NCI-H2196 treated with DMSO at 0.1 percent for 48 hours (cell line): ENCODE measurements at regions not wholly inside any gene's neighbourhood (a gene's known extent, or its start where the extent isn't known, plus 50 kb on each side); places are given as distances from the start of the nearest gene placed in this dataset.

Source experiments
- DNase-seq: peaks from one replicate; lab custom pipeline; 2025; ENCODE audit not compliant: unreplicated experiment; lab: John Stamatoyannopoulos, UW

DNA sequence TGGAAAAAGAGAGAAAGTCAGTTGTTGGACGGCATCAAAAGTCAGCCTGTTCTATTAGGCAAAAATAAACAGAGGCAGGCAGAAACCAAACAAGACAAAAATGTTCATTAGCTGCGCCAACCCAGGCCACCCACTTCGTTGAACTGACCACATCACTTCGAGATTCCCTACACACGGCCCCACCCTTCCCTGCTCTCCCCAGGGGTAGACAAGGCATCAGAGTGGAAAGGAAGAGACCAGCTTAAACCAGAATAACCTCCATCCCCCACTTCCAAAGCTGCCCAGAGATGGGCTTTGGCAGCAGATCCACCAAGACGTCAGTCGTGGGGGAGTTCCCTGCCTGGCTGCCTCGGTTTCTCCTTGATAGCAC is 204.6 kb upstream of the TSHZ3 start:
- no peak for DNase-seq

GRCh38 chr19:31554360-31554759 is 205.1 kb upstream of the TSHZ3 start:
- no peak for DNase-seq

GRCh38 chr19:31555634-31556215 is 206.5 kb upstream of the TSHZ3 start:
- DNase-seq, result no peak

GRCh38 chr19:31559494-31559893 is 210.3 kb upstream of the TSHZ3 start:
- DNase-seq, result no peak

- no peak for DNase-seq
These were observed 211.1 kb upstream of the TSHZ3 start for GRCh38 chr19:31560086-31561060.

GRCh38 chr19:31562966-31563612 is 213.9 kb upstream of the TSHZ3 start:
- DNase-seq, result no peak

DNA sequence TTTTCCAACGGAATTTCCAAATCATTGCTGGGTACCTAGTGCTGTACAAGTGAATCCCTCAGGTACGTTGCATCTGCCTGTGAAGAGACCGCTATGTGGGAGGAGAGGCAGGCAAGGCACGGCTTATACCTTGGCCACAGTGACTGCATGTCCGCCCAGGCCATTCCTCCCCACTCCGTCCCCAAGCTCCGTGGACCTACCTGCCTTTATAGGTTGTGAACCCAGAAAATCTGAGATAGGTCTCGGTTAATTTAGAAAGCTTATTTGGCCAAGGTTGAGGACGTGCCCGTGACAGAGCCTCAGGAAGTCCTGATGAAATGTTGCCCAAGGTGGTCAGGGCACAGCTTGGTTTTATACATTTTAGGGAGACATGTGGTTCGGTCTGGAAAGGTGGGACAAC is 218.5 kb upstream of the TSHZ3 start:
- DNase-seq, result no peak

GRCh38 chr19:31568724-31569123 is 219.5 kb upstream of the TSHZ3 start:
- DNase-seq, result no peak

- no peak for DNase-seq
These were observed 221.5 kb upstream of the TSHZ3 start for GRCh38 chr19:31570718-31571117.

DNA sequence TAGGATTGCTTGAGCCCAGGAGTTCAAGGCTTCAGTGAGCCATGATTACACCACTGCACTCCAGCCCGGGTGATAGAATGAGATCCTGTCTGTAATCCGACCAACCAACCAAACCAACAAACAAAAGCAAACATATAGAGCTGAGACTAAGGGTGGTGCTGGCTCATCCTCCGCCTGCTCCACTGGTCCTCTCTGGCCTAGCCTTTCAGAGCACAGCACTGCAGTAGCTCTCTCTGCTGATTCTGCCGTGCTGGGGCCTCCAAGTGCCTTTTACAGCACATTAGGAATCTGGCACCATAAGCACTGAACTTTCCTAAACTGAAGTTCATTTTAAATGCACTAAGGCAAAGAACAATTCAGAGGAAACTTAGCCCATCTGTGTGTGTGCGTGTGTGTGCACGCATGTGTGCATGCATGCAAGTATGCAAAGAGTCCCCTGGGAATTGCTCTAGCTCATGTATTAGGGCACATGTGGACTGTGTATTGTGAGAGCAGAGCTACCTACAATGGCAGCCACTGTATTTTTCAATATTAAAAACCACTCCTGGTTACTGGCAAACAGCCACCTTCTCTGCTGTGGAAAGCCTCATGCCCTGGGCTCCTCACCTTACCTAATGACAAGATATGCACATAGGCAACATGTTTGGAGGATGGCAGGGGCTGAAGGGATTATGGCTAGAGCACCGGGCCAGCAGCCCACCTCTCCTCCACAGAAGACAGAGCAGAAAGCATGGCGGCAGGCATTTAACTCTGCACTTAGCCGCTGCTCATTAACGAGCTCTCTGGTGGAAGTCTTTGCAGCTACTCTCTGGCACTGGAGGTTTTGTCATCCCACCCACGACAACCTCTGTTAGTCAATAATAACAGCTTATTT is 223.1 kb upstream of the TSHZ3 start:
- no peak for DNase-seq

DNA sequence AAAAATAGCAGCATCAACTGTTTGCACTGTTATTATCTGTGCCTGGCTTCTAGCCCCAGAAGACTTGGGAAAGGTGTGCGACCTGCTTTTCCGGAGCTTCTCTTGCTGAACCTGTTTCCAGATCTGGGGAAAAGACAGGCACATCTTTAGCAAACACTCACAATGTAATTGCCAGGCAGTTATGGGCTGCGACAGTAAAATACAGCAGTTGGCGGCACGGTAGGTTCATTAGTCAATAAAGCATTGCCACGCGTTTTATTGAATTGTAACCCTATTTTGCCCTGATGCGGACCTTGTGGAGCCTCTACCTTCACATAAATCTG is 223.7 kb upstream of the TSHZ3 start:
- no peak for DNase-seq

- DNase-seq, result no peak
These were observed 225.2 kb upstream of the TSHZ3 start for GRCh38 chr19:31574251-31574973.

- no peak for DNase-seq
These were observed 226.7 kb upstream of the TSHZ3 start for GRCh38 chr19:31575846-31576335.

DNA sequence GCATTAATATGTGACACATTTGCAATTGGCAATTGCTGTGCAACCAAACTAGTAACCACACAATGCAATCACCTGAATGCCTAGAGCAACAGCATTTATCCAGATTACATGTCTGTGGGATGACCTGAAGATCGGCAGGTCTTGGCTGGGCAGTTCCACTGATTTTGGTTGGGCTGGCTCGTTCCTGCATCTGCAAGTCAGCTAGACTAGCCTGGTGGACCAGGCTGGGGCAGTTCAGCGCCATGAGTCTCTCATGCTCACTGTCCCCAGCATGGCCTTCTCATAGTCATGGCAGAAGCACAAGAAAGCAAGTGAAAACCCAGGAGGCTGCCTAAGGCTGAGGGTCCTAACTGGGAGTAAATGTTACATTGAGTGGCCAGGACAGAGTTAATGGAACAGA is 229.1 kb upstream of the TSHZ3 start:
- no peak for DNase-seq

DNA sequence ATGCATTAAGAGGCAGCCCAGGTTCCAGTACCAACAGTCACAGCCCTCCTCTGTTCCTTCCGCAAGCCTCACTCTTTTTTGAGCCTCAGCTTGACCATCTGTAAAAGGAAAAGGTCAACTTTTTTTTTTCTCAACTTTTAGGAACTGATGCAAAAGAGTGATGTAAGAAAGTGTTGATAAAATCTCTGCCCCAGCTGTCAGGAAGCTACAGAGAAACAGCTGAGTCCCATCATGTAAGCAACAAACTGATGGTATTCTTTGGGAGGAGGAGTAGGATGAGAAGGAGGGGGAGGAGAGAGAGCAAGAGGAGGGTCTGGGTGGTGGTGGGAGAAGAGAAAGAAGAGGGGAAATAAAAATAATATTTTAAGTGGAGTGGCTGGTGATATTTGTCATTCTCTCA is 233.9 kb upstream of the TSHZ3 start:
- DNase-seq, result no peak

DNA sequence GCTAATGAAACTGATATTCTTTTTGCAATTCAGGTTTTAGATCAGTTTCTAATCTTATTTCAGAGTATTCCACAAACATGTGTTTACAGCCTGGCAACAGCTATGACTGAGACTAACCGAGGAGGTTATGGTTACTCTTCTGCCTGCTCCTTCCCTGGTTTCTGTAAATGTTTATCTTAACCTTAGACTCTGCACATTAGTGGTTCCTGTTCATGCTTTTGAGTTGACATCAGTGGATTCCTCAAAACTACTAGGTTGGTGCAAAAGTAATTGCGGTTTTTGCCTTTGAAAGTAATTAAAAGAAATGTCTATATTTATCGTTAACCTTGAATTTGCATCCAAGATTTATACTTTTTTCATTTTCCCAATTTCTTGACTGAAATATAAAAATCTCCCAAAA is 237.0 kb upstream of the TSHZ3 start:
- no peak for DNase-seq

GRCh38 chr19:31589109-31589508 is 239.9 kb upstream of the TSHZ3 start:
- no peak for DNase-seq

- no peak for DNase-seq
These were observed 242.0 kb upstream of the TSHZ3 start for GRCh38 chr19:31591258-31591657.

DNA sequence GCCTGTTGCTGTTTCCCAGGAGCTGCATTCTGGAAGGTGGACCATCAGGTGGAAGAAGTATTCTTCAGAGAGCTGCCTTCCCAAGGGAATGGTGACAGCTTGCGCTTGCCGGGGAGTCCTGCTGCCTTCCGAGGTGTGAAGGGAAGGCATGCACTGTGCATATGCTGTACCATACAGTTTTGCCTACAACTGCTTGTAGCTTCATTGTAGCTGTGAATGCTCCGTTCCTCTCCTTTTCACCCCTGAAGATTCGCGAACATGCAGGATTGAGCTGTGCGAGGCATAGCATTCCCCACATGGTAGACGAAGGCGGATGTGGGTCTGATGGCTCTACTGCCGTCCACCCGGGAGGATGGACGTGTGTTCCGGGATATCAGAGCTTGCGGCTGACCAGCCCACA is 243.2 kb upstream of the TSHZ3 start:
- DNase-seq, result no peak

DNA sequence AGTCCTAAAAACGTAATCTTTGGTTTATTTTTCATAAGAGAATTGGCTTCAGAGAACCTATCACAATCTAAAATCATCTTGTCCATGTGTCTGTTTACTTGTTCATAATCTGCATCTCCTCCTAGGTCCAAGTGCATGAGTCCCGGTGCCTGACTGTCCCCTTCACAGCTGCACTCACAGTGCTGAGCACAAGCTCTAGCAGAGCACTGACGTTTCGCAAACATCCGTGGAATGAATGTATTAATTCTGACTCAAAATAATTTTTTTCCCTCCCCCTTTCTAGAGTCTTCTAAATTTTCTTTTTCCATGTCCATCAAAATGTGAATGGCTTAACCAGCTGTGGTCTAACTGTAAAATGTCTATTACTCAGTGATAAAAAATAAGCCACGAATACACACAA is 245.5 kb upstream of the TSHZ3 start:
- DNase-seq, result no peak
